Endothelial cell of umbilical vein (primary cell): ENCODE measurements at regions not wholly inside any gene's neighbourhood (a gene's known extent, or its start where the extent isn't known, plus 50 kb on each side); places are given as distances from the start of the nearest gene placed in this dataset.

Experiments used
- BruUV-seq: library from RNA; stranded (reverse); fragments of 400-500 nt; replicated peaks from 2 replicates; lab custom pipeline; 2021; lab: Mats Ljungman, UMichigan
- CTCF ChIA-PET: fragments of 300-600, 350-600 bp; sonication (Branson Sonifier 250); formaldehyde crosslinking; loops from one replicate; lab custom pipeline; 2021; ENCODE audit warnings: antibody characterized with exemption, inconsistent platforms; lab: Charles Lee
- POLR2A ChIA-PET: fragments of 300-600, 350-600 bp; sonication (Branson Sonifier 250); formaldehyde crosslinking; loops from one replicate; lab custom pipeline; 2021; ENCODE audit warnings: antibody characterized with exemption, inconsistent platforms; lab: Charles Lee
- DNase-seq: peaks from one replicate; pipeline ENCODE4 v3.0.0-alpha.2; 2011; ENCODE audit warnings: low read depth, low spot score
- FAIRE-seq: peaks from 2 replicates; lab custom pipeline; 2011; peaks lifted over from hg19 to GRCh38; lab: Jason Lieb, UNC
- H2AFZ ChIP-seq: 2 replicates; pipeline ENCODE4 v1.6.0; 2012; ENCODE audit warnings: low read depth, low read length, control low read depth, inconsistent platforms
- H3K27ac ChIP-seq: 2 replicates; pipeline ENCODE4 v1.5.1; 2011; ENCODE audit warnings: low read depth, mild to moderate bottlenecking, control low read depth, low read length, moderate library complexity; ENCODE audit not compliant: insufficient read depth
- H3K27me3 ChIP-seq, 2 experiments: 2 replicates each; pipeline versions ENCODE4 v1.6.0 to v1.6.1; 2011; ENCODE audit warnings: low read length in 2 of 2, mixed read lengths in 1 of 2; ENCODE audit not compliant: control insufficient read depth in 2 of 2, insufficient read depth in 2 of 2
- H3K36me3 ChIP-seq, 2 experiments: 2 replicates in 1 of 2; 3 replicates in 1 of 2; pipeline ENCODE4 v1.5.1; 2011; ENCODE audit warnings: low read length in 2 of 2, mild to moderate bottlenecking in 1 of 2, moderate library complexity in 1 of 2; ENCODE audit not compliant: control insufficient read depth in 2 of 2, insufficient read depth in 2 of 2; ENCODE audit errors: extremely low read depth in 1 of 2
- H3K4me1 ChIP-seq: 3 replicates; pipeline ENCODE4 v1.5.1; 2011; ENCODE audit warnings: mild to moderate bottlenecking, low read length; ENCODE audit not compliant: control insufficient read depth, insufficient read depth; ENCODE audit errors: extremely low read depth
- H3K4me2 ChIP-seq: 2 replicates; pipeline ENCODE4 v1.6.1; 2011; ENCODE audit warnings: low read length, control low read depth, mixed read lengths; ENCODE audit not compliant: insufficient read depth
- H3K4me3 ChIP-seq, 3 experiments: fragments of 200-600 bp in 1 of 3; sonication (generic), shearing (Covaris generic) in 1 of 3; replicated peaks in 1 of 3; 2 replicates each; pipeline ENCODE4 v1.5.1; 2011 to 2016; ENCODE audit warnings: control low read depth in 3 of 3, low read length in 3 of 3, mild to moderate bottlenecking in 2 of 3, inconsistent platforms in 1 of 3, low read depth in 1 of 3, moderate library complexity in 1 of 3; ENCODE audit not compliant: insufficient read depth in 1 of 3
- H3K79me2 ChIP-seq: 2 replicates; pipeline ENCODE4 v1.6.0; 2012; ENCODE audit warnings: low read length, inconsistent platforms; ENCODE audit not compliant: control insufficient read depth, insufficient read depth
- H3K9ac ChIP-seq: replicated peaks from 2 replicates; pipeline ENCODE3; 2011; ENCODE audit warnings: low read length, control low read depth; ENCODE audit not compliant: insufficient read depth; ENCODE audit errors: extremely low read depth
- H3K9me1 ChIP-seq: replicated peaks from 3 replicates; pipeline ENCODE4 v1.6.0; 2011; ENCODE audit warnings: mild to moderate bottlenecking, low read length; ENCODE audit not compliant: control insufficient read depth, insufficient read depth; ENCODE audit errors: extremely low read depth
- H3K9me3 ChIP-seq: replicated peaks from 2 replicates; pipeline ENCODE4 v1.5.1; 2012; ENCODE audit warnings: low read length, inconsistent platforms; ENCODE audit not compliant: control insufficient read depth, insufficient read depth
- H4K20me1 ChIP-seq: replicated peaks from 2 replicates; pipeline ENCODE3; 2011; ENCODE audit warnings: mild to moderate bottlenecking, low read length; ENCODE audit not compliant: control insufficient read depth, insufficient read depth; ENCODE audit errors: extremely low read depth
- EZH2 ChIP-seq: IDR thresholded peaks from 2 replicates; pipeline ENCODE4 v1.6.1; 2012; ENCODE audit warnings: borderline replicate concordance, low read depth, mild to moderate bottlenecking, moderate library complexity, low read length, inconsistent platforms; ENCODE audit not compliant: severe bottlenecking
- FOS ChIP-seq: IDR thresholded peaks from 2 replicates; pipeline ENCODE4 v1.6.1; 2011; ENCODE audit warnings: mild to moderate bottlenecking, low read length, moderate library complexity, borderline replicate concordance; ENCODE audit not compliant: insufficient read depth
- GATA2 ChIP-seq: IDR thresholded peaks from 2 replicates; pipeline ENCODE4 v1.7.0; 2011; ENCODE audit warnings: low read depth, mild to moderate bottlenecking, moderate library complexity, mixed read lengths, low read length; ENCODE audit not compliant: insufficient read length, insufficient read depth
- JUN ChIP-seq: IDR thresholded peaks from 2 replicates; pipeline ENCODE4 v1.6.1; 2011; ENCODE audit warnings: borderline replicate concordance, low read depth; ENCODE audit not compliant: insufficient read length, insufficient read depth
- MYC ChIP-seq: IDR thresholded peaks from one replicate; pipeline ENCODE4 v1.6.1; 2011; ENCODE audit warnings: mild to moderate bottlenecking, low read depth, low read length
- POLR2A ChIP-seq: IDR thresholded peaks from 2 replicates; pipeline ENCODE4 v1.6.1; 2012; ENCODE audit warnings: low read depth, mild to moderate bottlenecking, control low read depth, low read length
- POLR2AphosphoS5 ChIP-seq: IDR thresholded peaks from 2 replicates; pipeline ENCODE4 v1.6.1; 2012; ENCODE audit warnings: low read depth, mild to moderate bottlenecking, control low read depth, low read length, moderate library complexity; ENCODE audit not compliant: insufficient read depth
- dilution Hi-C: fragments of 300-500 bp; cut with MboI; formaldehyde crosslinking; loops from one replicate; pipeline ENCODE4 v1.15.0; 2019; ENCODE audit warnings: low sequenced_read_pairs; ENCODE audit not compliant: extremely low pct_ligation_motif_present
- intact Hi-C: fragments of 100-400 bp; cut with micrococcal nuclease; formaldehyde crosslinking; loops from one replicate; pipeline ENCODE4 v1.10.0; 2022
- TF ChIP-seq, protein P1 (sequence below): IDR thresholded peaks from 2 replicates; pipeline ENCODE4 v1.6.1; 2011; ENCODE audit not compliant: insufficient read depth, insufficient read length
- TF ChIP-seq, protein P2 (sequence below), 2 donors: IDR thresholded peaks; 1 replicate in 1 of 2; 2 replicates in 1 of 2; pipeline ENCODE4 v1.5.1; 2011; ENCODE audit warnings: low read length in 2 of 2, mild to moderate bottlenecking in 2 of 2, moderate library complexity in 2 of 2, control low read depth in 1 of 2, inconsistent platforms in 1 of 2, low read depth in 1 of 2; ENCODE audit not compliant: insufficient read depth in 1 of 2; ENCODE audit errors: extremely low read depth in 1 of 2

DNA sequence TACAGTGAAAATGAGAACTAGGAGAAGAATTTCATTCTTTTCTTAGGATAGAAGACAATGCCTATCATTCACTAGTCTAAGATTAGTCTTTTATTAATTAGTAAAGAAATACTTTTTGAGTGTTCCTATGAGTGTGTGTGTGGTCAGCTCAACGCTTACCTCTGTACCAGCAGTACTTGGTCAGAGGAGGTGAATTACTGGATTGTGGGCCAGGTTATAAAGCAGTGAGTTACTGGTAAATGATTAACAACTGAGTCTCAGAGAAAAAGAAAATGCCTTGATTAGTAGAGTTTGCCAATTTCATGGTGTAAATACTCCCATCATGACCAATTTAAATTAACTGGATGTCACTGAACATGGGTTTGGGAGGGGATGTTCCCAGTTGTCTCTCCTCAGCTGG lies 444.6 kb downstream of the STIM2 start:
- Histone ChIP-seq H3K79me2 (no peaks in the 10 kb centered on the region), H3K4me2 (no peak overlapping the region), H3K9me1 (no peaks in the 10 kb centered on the region), H3K4me3 (no peak overlapping the region), H3K27ac (no peak overlapping the region), H2AFZ (no peak overlapping the region), H3K4me1 (no peaks in the 10 kb centered on the region), H4K20me1 (no peaks in the 10 kb centered on the region), H3K9me3 (no peaks in the 10 kb centered on the region), H3K9ac (no peak overlapping the region), H3K27me3 (no peaks in the 10 kb centered on the region), H3K36me3 (no peaks in the 10 kb centered on the region)
- no TSS peak for BruUV-seq
- dilution Hi-C loops: no loop called here
- ChIA-PET POLR2A (no interaction called here), CTCF (no interaction called here)
- FAIRE-seq (no peak), DNase-seq (no peak)
- TF ChIP-seq GATA2 (no peak), JUN (no peak), EZH2 (no peak)
- TF ChIP-seq, protein P1, sequence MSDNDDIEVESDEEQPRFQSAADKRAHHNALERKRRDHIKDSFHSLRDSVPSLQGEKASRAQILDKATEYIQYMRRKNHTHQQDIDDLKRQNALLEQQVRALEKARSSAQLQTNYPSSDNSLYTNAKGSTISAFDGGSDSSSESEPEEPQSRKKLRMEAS: no peak
- intact Hi-C loops: no loop called here

DNA sequence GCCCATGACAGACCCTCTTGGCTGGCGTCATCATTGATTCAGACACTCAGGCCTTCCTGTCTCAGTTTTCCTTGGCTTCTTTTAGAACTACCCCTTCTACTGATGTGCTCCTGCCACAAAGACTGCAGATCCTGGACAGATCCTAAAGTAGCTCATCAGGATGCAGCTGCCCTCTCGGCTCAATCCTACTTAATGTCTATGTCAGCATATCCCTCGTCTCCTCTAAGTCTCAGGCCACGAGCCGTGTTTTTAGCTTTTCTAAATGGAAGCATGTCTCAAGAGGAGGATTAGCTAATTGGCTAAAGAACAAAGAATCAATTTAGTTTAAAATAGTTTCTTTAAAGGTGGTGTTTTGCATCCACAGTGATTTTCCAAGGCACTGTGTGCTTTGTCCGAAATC lies 447.7 kb downstream of the STIM2 start:
- no peak for FAIRE-seq
- BruUV-seq: no TSS peak

More for the DNA sequence above, 447.7 kb downstream of the STIM2 start:
- Histone ChIP-seq H3K9me3 (no peaks in the 10 kb centered on the region), H4K20me1 (no peaks in the 10 kb centered on the region), H3K36me3 (no peaks in the 10 kb centered on the region), H2AFZ (no peak overlapping the region), H3K4me2 (no peak overlapping the region), H3K27ac (no peak overlapping the region), H3K9me1 (no peaks in the 10 kb centered on the region), H3K9ac (no peak overlapping the region), H3K79me2 (no peaks in the 10 kb centered on the region), H3K4me3 (no peak overlapping the region), H3K27me3 (no peaks in the 10 kb centered on the region), H3K4me1 (no peaks in the 10 kb centered on the region)
- TF ChIP-seq, protein P1: no peak
- TF ChIP-seq EZH2: no peak
- TF ChIP-seq GATA2: no peak
- TF ChIP-seq MYC: no peak
- TF ChIP-seq JUN: no peak
- no peak for TF ChIP-seq FOS
- TF ChIP-seq, protein P2, sequence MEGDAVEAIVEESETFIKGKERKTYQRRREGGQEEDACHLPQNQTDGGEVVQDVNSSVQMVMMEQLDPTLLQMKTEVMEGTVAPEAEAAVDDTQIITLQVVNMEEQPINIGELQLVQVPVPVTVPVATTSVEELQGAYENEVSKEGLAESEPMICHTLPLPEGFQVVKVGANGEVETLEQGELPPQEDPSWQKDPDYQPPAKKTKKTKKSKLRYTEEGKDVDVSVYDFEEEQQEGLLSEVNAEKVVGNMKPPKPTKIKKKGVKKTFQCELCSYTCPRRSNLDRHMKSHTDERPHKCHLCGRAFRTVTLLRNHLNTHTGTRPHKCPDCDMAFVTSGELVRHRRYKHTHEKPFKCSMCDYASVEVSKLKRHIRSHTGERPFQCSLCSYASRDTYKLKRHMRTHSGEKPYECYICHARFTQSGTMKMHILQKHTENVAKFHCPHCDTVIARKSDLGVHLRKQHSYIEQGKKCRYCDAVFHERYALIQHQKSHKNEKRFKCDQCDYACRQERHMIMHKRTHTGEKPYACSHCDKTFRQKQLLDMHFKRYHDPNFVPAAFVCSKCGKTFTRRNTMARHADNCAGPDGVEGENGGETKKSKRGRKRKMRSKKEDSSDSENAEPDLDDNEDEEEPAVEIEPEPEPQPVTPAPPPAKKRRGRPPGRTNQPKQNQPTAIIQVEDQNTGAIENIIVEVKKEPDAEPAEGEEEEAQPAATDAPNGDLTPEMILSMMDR (IDR thresholded peaks at IDR 0.05; ENCODE audit: extremely low read depth in 1 of 2, insufficient read depth in 1 of 2, low read depth in 1 of 2, low read length in 2 of 2): no peak
- TF ChIP-seq POLR2A: no peak
- TF ChIP-seq POLR2AphosphoS5: no peak
- DNase-seq: no peak
- CTCF ChIA-PET: no interaction called here
- dilution Hi-C loops: no loop called here
- POLR2A ChIA-PET: no interaction called here
- intact Hi-C loops: no loop called here
